ENCODE measurements at regions not wholly inside any gene's neighbourhood (a gene's known extent, or its start where the extent isn't known, plus 50 kb on each side); places are given as distances from the start of the nearest gene placed in this dataset.

- TF ChIP-seq POLR2A (IDR thresholded peaks at IDR 0.05) (no peak), CTCF (IDR thresholded peaks at IDR 0.05) (no peak)
Measured at GRCh38 chr15:100803171-100803440, 76.5 kb upstream of the ALDH1A3 start.
